ES-I3 (cell line): ENCODE measurements at regions not wholly inside any gene's neighbourhood (a gene's known extent, or its start where the extent isn't known, plus 50 kb on each side); places are given as distances from the start of the nearest gene placed in this dataset.
"Not testable (repeated sequence)": the region's sequence is repeated elsewhere in the genome, so short reads cannot be mapped to it uniquely, and the experiment has no call there.

Experiments
- H3K36me3 ChIP-seq: 2 replicates; pipeline ENCODE4 v1.6.1; 2013; ENCODE audit warnings: mild to moderate bottlenecking, low read length, control low read depth, moderate library complexity; ENCODE audit not compliant: insufficient read depth
- H3K4me1 ChIP-seq: 2 replicates; pipeline ENCODE4 v1.6.1; 2013; ENCODE audit warnings: mild to moderate bottlenecking, control low read depth, low read length; ENCODE audit not compliant: insufficient read depth
- H3K9ac ChIP-seq: 2 replicates; pipeline ENCODE4 v1.6.1; 2013; ENCODE audit warnings: low read depth, mild to moderate bottlenecking, low read length, moderate library complexity
- H3K9me3 ChIP-seq: 2 replicates; pipeline ENCODE4 v1.6.1; 2013; ENCODE audit warnings: mild to moderate bottlenecking, low read length, moderate library complexity; ENCODE audit not compliant: control insufficient read depth, insufficient read depth

DNA sequence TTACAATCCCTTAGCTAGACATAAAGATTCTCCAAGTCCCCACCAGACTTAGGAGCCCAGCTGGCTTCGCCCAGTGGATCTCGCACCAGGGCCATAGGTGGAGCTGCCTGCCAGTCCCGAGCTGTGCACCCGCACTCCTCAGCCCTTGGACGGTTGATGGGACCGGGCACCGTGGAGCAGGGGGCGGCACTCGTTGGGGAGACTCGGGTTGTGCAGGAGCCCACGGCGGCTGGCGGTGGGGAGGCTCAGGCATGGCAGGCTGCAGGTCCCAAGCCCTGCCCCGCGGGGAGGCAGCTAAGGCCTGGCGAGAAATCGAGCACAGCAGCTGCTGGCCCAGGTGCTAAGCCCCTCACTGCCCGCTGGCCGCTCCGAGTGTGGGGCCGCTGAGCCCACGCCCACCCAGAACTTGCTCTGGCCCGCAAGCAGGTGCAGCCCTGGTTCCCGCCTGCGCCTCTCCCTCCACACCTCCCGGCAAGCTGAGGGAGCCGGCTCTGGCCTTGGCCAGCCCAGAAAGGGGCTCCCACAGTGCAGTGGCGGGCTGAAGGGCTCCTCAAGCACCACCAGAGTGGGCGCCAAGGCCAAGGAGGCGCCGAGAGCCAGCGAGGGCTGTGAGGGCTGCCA lies 275.0 kb upstream of the PDE3A start:
- H3K4me1 ChIP-seq, H3K9me3 ChIP-seq, H3K36me3 ChIP-seq, H3K9ac ChIP-seq: not testable (repeated sequence)

DNA sequence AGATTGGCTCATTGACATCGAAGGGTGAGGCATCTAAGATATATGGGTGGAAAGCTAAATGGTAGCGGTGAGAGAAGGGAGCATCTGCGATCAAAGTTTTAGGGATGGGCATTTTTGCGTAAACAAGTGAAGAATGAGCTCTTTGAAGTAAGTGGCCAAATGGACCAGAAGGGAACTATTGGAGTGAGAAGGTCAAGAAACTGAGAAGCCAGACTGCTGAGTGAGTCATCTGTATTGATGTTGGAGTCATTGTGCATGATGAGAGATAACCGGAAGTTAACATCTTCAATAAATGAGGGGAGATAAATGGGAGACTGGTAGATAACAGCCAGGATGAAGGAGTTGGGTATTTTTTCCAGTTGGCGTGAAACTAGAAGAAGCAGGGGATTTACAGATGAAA lies 271.9 kb upstream of the PDE3A start:
- H3K9me3 ChIP-seq: no peaks in the 10 kb centered on the region
- no peaks in the 10 kb centered on the region for H3K4me1 ChIP-seq
- no peaks in the 10 kb centered on the region for H3K36me3 ChIP-seq
- no peak overlapping the region for H3K9ac ChIP-seq

DNA sequence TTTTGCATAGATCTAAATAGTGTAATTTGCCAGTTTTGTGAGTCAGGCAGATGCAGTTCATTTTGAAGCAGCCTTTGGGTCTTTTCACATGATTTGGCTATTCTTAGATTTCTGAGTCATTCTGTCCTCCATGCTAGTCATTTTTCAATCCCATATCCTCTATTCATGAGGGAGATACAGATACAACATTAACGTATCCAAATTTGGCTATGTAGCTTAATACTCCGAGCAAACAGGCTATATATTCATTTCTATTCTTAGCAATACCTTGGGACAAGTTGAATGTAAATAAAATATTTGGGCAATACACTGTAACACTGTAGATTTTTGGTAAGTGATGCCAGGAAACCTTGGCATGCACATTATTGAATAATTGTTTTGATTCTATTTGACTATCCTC lies 270.7 kb upstream of the PDE3A start:
- H3K36me3 ChIP-seq: no peaks in the 10 kb centered on the region
- H3K9me3 ChIP-seq: no peaks in the 10 kb centered on the region
- H3K9ac ChIP-seq: no peak overlapping the region
- no peaks in the 10 kb centered on the region for H3K4me1 ChIP-seq

DNA sequence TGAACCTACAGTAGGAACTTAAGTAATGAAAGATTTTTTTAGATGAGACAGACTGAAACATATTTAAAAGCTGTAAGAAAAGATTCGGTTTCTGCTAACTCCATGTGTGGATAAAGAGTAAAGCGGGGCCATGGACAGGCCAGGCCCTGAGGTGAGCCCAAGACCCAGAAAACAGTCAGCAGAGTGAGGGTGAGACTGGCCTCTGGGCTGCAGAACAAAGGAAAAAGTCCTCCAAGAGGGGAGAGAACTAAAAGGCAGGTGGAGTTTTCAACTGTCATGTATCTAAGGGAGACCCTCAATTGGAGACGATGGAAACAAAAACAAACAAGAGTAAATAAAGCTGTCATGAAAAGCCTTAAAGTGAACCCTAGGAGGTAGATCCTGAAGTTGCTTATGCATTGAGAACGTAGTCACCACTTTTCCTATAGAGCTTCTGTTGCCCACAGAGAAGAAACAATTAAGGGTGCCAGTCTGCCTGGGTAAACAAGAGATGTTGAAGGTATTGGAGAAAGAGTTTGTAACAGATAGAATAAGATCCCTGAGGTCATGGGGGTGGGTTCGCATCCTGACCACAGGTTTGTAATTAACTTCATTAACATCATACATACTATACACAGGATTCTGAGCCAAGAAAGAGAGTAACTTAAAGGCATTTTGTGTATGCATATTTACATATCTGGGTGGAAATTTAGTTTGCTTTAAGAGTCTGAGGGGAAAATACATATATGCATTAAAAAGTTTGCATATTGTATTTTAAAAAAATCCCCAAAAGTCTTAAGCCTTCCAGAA lies 268.7 kb upstream of the PDE3A start:
- no peaks in the 10 kb centered on the region for H3K9me3 ChIP-seq
- H3K36me3 ChIP-seq: no peaks in the 10 kb centered on the region
- H3K9ac ChIP-seq: no peak overlapping the region
- H3K4me1 ChIP-seq: no peaks in the 10 kb centered on the region

DNA sequence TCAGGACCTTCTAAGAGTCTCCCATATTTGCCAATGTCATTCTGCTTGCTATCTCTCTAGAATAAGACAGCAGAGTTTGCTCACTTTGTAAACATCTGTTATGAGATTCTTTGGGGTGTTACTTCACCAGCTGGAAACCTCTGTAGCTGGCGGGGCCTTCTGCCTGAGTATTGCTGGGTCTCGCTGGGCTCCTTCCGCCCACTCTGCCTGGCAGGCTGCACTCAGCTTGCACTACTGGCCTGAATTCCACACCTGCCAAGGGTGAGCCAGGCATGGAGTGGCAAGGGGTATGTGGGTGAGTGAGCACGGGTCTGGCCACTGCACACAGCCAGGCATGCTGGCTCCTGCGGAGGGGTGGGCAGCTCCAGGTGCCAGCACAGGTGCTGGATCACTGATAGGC lies 267.3 kb upstream of the PDE3A start:
- H3K9me3 ChIP-seq: no peaks in the 10 kb centered on the region
- no peak overlapping the region for H3K9ac ChIP-seq
- no peaks in the 10 kb centered on the region for H3K4me1 ChIP-seq
- H3K36me3 ChIP-seq: no peaks in the 10 kb centered on the region

DNA sequence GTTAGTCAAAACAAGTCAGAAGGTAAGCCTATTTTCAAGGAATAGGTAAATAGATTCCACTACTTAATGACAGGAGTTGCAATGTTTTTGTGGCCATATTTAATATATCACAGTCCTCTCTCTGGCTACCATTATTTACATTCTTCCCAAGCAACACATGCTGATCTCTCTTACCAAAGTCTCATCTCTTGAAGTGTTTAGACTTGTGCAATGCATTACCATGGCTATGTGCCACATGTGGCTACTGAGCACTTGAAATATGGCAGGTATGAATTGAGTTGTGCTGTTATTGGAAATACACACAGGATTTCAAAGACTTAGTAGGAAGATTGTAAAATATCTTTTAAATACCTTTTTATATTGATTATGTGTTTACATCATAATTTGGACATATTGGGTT lies 262.4 kb upstream of the PDE3A start:
- Histone ChIP-seq H3K36me3 (no peaks in the 10 kb centered on the region), H3K9me3 (0 out of 2 replicates have a peak, but pooled peaks cover 2% of the 10 kb centered on the region), H3K9ac (no peak overlapping the region), H3K4me1 (peaks cover 4% of the 10 kb centered on the region; the same call in 1 of the 2 replicates)

DNA sequence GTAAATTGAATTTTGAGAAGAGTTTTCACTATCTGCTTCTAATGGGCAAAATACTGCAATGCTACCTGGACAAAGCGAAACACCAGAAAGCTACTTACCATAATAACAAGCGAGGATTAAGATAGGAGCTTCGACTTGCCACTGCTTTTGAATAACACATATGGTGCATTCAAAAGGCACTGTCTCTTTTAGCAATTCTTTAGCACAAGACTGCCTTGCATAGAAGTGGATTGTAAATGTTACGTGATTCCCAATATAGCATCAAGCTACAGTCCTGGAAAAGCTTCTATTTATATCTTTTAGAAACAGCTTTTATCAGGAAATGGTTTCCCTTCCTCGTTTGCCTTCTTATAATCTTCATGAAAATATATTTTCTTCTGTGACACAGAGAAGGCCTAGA lies 258.7 kb upstream of the PDE3A start:
- Histone ChIP-seq H3K36me3 (no peaks in the 10 kb centered on the region), H3K9me3 (peaks cover 5% of the 10 kb centered on the region; the same call in 1 of the 2 replicates), H3K4me1 (peaks cover 4% of the 10 kb centered on the region; the same call in 1 of the 2 replicates), H3K9ac (no peak overlapping the region)

DNA sequence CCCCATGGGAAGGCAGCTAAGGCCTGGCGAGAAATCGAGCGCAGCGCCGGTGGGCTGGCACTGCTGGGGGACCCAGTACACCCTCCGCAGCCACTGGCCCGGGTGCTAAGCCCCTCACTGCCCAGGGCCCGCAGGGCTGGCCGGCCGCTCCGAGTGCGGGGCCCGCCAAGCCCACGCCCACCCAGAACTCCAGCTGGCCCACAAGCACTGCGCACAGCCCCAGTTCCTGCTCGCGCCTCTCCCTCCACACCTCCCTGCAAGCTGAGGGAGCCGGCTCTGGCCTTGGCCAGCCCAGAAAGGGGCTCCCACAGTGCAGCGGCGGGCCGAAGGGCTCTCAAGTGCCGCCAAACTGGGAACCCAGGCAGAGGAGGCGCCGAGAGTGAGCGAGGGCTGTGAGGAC lies 253.0 kb upstream of the PDE3A start:
- not testable (repeated sequence) for H3K4me1 ChIP-seq, H3K36me3 ChIP-seq, H3K9me3 ChIP-seq, H3K9ac ChIP-seq

DNA sequence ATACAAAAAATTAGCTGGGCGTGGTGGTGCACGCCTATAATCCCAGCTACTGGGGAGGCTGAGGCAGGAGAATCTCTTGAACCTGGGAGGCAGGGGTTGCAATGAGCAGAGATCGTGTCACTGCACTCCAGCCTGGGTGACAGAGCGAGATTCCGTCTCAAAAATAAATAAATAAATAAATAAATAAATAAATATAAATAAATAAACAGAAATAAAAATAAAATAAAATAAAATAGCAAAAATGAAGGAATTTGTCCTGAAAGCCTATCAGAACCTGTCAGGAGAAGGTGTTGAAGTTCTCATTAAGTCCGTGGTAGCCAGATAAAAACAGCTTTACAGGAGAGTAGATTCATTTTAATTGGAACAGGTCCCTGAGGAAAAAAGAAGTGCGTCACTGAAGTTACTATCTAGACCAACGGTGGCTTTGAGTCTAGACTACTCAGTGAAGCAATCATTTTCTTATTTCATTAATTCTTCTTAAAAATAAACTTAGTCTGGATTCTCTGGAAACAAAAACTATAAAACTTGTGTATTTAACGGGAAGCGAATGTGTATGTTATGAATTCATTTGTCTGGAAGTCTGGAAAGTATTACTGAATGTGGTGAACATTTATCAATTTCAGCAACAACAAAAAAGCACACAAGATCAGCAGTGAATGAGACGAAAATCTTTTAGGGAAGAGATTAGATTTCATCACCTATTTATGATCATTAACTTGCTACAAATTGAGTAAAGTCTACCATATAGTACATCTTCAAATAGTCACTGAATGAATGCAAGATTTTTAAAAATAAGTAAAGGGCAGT lies 248.5 kb upstream of the PDE3A start:
- Histone ChIP-seq H3K9me3 (no peaks in the 10 kb centered on the region), H3K4me1 (no peaks in the 10 kb centered on the region), H3K9ac (no peak overlapping the region), H3K36me3 (no peaks in the 10 kb centered on the region)

DNA sequence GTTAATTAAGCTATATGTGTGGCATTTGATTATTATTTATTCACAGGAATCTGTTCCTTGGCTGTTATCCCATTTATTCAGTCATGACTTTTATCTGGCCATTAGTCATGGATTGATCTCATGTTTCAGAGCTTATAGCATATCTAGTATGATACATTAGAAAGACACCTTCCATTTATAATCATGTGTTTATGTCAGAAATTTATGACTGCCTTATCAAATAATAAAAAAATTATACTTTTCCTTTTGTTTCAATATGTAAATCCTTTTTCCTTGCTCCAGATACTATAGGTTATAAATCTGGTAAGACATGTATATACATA lies 248.0 kb upstream of the PDE3A start:
- Histone ChIP-seq H3K9ac (no peak overlapping the region), H3K4me1 (no peaks in the 10 kb centered on the region), H3K9me3 (no peaks in the 10 kb centered on the region), H3K36me3 (no peaks in the 10 kb centered on the region)

DNA sequence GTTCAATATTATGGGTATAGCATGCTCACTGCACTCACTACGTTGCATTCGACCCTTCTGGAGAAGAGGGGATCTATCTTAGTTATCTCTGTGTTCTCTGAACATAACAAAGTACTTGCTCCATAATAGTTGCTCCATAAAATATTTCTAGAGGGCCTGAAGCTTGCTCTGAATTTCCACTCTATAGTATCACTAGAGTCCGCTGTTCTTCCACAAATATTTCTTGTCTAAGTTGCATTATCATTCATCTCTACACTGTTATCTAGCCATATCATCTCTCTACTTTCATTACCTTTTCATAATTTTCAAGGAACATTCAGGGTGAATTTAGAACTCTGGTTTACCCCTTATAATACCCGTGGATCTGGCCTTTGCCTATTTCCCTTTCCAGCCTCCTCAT lies 246.1 kb upstream of the PDE3A start:
- H3K9ac ChIP-seq: no peak overlapping the region
- H3K36me3 ChIP-seq: no peaks in the 10 kb centered on the region
- no peaks in the 10 kb centered on the region for H3K4me1 ChIP-seq
- no peaks in the 10 kb centered on the region for H3K9me3 ChIP-seq

DNA sequence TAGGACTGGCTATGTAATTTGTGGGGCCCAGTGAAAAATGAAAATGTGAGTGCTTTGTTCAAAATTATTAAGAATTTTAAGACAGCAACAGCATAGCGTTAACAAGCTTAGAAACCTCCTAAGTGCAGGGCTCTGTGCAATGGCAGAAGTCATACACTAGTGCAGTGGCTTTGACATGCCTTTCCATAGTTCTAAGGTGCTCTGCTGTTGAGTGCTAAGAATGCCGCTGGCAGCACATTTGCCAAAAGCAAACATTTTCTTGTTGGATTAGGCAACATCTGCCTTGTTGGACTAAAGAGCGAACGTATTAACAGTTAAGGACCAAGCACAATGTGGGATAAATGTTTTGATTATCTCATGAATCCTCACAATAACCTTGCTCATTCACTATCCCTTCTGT lies 244.9 kb upstream of the PDE3A start:
- no peaks in the 10 kb centered on the region for H3K9me3 ChIP-seq
- no peaks in the 10 kb centered on the region for H3K4me1 ChIP-seq
- H3K36me3 ChIP-seq: no peaks in the 10 kb centered on the region

DNA sequence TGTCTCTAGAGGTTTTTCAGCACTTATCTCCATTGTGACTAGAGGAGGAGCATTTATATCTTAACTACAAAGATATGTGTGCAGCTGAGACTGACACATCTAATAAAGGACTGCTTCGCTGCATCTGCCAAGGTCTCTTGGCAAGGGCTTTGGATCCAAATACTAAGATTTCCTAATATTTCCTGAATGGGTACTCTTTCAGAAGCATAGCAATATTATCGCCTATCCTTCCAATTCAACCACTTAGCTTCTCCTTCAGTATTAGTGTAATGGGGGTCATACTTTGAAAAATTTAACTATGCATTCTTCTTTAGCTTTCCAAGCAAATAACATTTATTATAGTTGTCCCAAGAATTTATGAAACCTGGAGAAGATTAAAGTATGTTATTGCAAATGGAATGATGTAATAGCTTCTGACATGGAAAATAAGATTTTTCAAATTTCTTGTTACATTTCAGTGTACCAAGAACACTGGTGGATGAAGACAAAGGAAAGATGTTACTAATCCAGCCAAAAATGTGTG lies 243.0 kb upstream of the PDE3A start:
- H3K9ac ChIP-seq: no peak overlapping the region; the same call in 1 of the 2 replicates
- H3K9me3 ChIP-seq: no peaks in the 10 kb centered on the region
- no peaks in the 10 kb centered on the region for H3K36me3 ChIP-seq
- no peaks in the 10 kb centered on the region for H3K4me1 ChIP-seq

More for the DNA sequence above, 244.9 kb upstream of the PDE3A start:
- no peak overlapping the region for H3K9ac ChIP-seq

DNA sequence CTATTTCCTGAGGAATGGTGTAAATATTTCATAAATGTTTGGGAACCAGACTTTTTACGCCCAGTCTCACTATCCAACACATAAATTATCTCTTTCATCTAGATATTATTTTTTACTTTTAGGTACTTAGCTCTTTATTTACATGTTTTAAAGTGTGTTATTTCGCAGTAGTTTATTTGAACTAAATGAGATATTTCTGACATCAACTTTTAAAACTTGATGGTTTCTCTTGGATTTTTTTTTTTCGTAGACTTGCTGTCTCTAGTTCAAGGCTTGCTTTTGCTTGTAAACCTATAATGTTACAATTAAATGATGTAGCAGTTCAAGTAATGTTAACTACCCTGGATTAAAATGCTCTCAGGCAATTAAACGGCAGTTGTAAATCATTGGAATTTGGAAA lies 241.7 kb upstream of the PDE3A start:
- H3K9me3 ChIP-seq: no peaks in the 10 kb centered on the region
- no peak overlapping the region for H3K9ac ChIP-seq
- no peaks in the 10 kb centered on the region for H3K4me1 ChIP-seq
- H3K36me3 ChIP-seq: no peaks in the 10 kb centered on the region
